HEK293T (cell line): ENCODE measurements at regions not wholly inside any gene's neighbourhood (a gene's known extent, or its start where the extent isn't known, plus 50 kb on each side); places are given as distances from the start of the nearest gene placed in this dataset.

ENCODE experiments used
- ARNT ChIP-seq: fragments of 450-650 bp; IDR thresholded peaks from 2 replicates; pipeline ENCODE4 v1.6.1; 2017; ENCODE audit warnings: mild to moderate bottlenecking
- BHLHE40 ChIP-seq: fragments of 450-650 bp; IDR thresholded peaks from 2 replicates; pipeline ENCODE4 v1.6.1; 2016; ENCODE audit warnings: mild to moderate bottlenecking, moderate library complexity, borderline replicate concordance
- CTBP1 ChIP-seq: fragments of 450-650 bp; IDR thresholded peaks from 2 replicates; pipeline ENCODE4 v1.6.1; 2016; ENCODE audit warnings: borderline replicate concordance
- ELF4 ChIP-seq: fragments of 450-650 bp; IDR thresholded peaks from 2 replicates; pipeline ENCODE4 v1.6.1; 2017; ENCODE audit warnings: antibody characterized with exemption
- FOXK2 ChIP-seq: fragments of 450-650 bp; IDR thresholded peaks from 2 replicates; pipeline ENCODE4 v1.6.1; 2016; ENCODE audit warnings: mild to moderate bottlenecking
- FOXM1 ChIP-seq: fragments of 450-650 bp; IDR thresholded peaks from 2 replicates; pipeline ENCODE4 v1.6.1; 2017; ENCODE audit warnings: mild to moderate bottlenecking, borderline replicate concordance
- HDGF ChIP-seq: fragments of 450-650 bp; IDR thresholded peaks from 2 replicates; pipeline ENCODE4 v1.6.1; 2017; ENCODE audit warnings: antibody characterized with exemption, borderline replicate concordance
- LEF1 ChIP-seq: fragments of 450-650 bp; IDR thresholded peaks from 2 replicates; pipeline ENCODE4 v1.6.1; 2017; ENCODE audit warnings: mild to moderate bottlenecking, borderline replicate concordance
- NFRKB ChIP-seq: fragments of 450-650 bp; IDR thresholded peaks from 2 replicates; pipeline ENCODE4 v1.6.1; 2016; ENCODE audit warnings: mild to moderate bottlenecking, moderate library complexity
- SP1 ChIP-seq: fragments of 450-650 bp; IDR thresholded peaks from 2 replicates; pipeline ENCODE4 v1.6.1; 2017
- SUZ12 ChIP-seq: fragments of 450-650 bp; IDR thresholded peaks from 2 replicates; pipeline ENCODE4 v1.6.1; 2016; ENCODE audit warnings: mild to moderate bottlenecking
- TARDBP ChIP-seq: fragments of 450-650 bp; IDR thresholded peaks from 2 replicates; pipeline ENCODE4 v1.6.1; 2016
- ZNF384 ChIP-seq: fragments of 450-650 bp; IDR thresholded peaks from 2 replicates; pipeline ENCODE4 v1.6.1; 2016

- TF ChIP-seq ELF4 (no peak), SUZ12 (no peak), FOXM1 (no peak), BHLHE40 (no peak), NFRKB (no peak), CTBP1 (no peak), FOXK2 (no peak), SP1 (no peak), TARDBP (no peak), HDGF (no peak), ZNF384 (no peak), ARNT (no peak), LEF1 (no peak)
Observed at GRCh38 chr3:87088430-87088992, 97.6 kb upstream of the VGLL3 start.
